ENCODE measurements at regions not wholly inside any gene's neighbourhood (a gene's known extent, or its start where the extent isn't known, plus 50 kb on each side); places are given as distances from the start of the nearest gene placed in this dataset.

- no peaks in the 10 kb centered on the region for H4K20me1 ChIP-seq (ENCODE audit: control insufficient read depth, extremely low read depth, insufficient read depth, low read length)
- no peaks in the 10 kb centered on the region for H3K79me2 ChIP-seq (ENCODE audit: control insufficient read depth, insufficient read depth, low read length)
- no peak overlapping the region for H3K9ac ChIP-seq (ENCODE audit: insufficient read depth, low read length)
- H3K27ac ChIP-seq (ENCODE audit: insufficient read depth, low read length), result no peak overlapping the region
- H3K4me2 ChIP-seq (ENCODE audit: extremely low read depth, insufficient read depth, low read length), result no peak overlapping the region
- TF ChIP-seq CTCF (conservative IDR thresholded peaks at IDR 0.05 in 1 of 2, IDR thresholded peaks at IDR 0.05 in 1 of 2; ENCODE audit: low read depth in 1 of 2, low read length in 2 of 2) (no peak), EZH2 (IDR thresholded peaks at IDR 0.05; ENCODE audit: low read length, missing control alignments) (no peak)
- H3K9me3 ChIP-seq (ENCODE audit: control insufficient read depth, insufficient read depth, low read depth, low read length), result no peaks in the 10 kb centered on the region
- no peak overlapping the region for H2AFZ ChIP-seq (ENCODE audit: low read length)
- H3K27me3 ChIP-seq (ENCODE audit: control insufficient read depth, insufficient read depth, low read length), result no peaks in the 10 kb centered on the region
- no peaks in the 10 kb centered on the region for H3K4me1 ChIP-seq (ENCODE audit: control insufficient read depth, extremely low read depth, insufficient read depth, low read length)
- no peak for DNase-seq (ENCODE audit: low read depth in 2 of 2)
- no peaks in the 10 kb centered on the region for H3K36me3 ChIP-seq (ENCODE audit: control insufficient read depth, insufficient read depth, low read length)
- H3K4me3 ChIP-seq (replicated peaks in 1 of 4; ENCODE audit: control extremely low read depth in 1 of 4, insufficient read depth in 1 of 4, low read depth in 3 of 4, low read length in 4 of 4), result no peak overlapping the region
Measured at GRCh38 chr16:55101026-55101425, 170.4 kb downstream of the IRX5 start.

- Histone ChIP-seq H3K4me1 (ENCODE audit: control insufficient read depth, extremely low read depth, insufficient read depth, low read length) (no peaks in the 10 kb centered on the region), H3K4me3 (replicated peaks in 1 of 4; ENCODE audit: control extremely low read depth in 1 of 4, insufficient read depth in 1 of 4, low read depth in 3 of 4, low read length in 4 of 4) (no peak overlapping the region), H3K9ac (ENCODE audit: insufficient read depth, low read length) (no peak overlapping the region), H2AFZ (ENCODE audit: low read length) (no peak overlapping the region), H4K20me1 (ENCODE audit: control insufficient read depth, extremely low read depth, insufficient read depth, low read length) (no peaks in the 10 kb centered on the region), H3K27ac (ENCODE audit: insufficient read depth, low read length) (no peak overlapping the region), H3K4me2 (ENCODE audit: extremely low read depth, insufficient read depth, low read length) (no peak overlapping the region), H3K9me3 (ENCODE audit: control insufficient read depth, insufficient read depth, low read depth, low read length) (no peaks in the 10 kb centered on the region), H3K36me3 (ENCODE audit: control insufficient read depth, insufficient read depth, low read length) (no peaks in the 10 kb centered on the region), H3K27me3 (ENCODE audit: control insufficient read depth, insufficient read depth, low read length) (no peaks in the 10 kb centered on the region), H3K79me2 (ENCODE audit: control insufficient read depth, insufficient read depth, low read length) (no peaks in the 10 kb centered on the region)
- TF ChIP-seq EZH2 (IDR thresholded peaks at IDR 0.05; ENCODE audit: low read length, missing control alignments) (no peak), CTCF (conservative IDR thresholded peaks at IDR 0.05 in 1 of 2, IDR thresholded peaks at IDR 0.05 in 1 of 2; ENCODE audit: low read depth in 1 of 2, low read length in 2 of 2) (no peak)
- DNase-seq (ENCODE audit: low read depth in 2 of 2), result no peak
Measured at GRCh38 chr16:55102077-55102476, 171.4 kb downstream of the IRX5 start.

- Histone ChIP-seq H3K27me3 (ENCODE audit: control insufficient read depth, insufficient read depth, low read length) (no peaks in the 10 kb centered on the region), H3K4me1 (ENCODE audit: control insufficient read depth, extremely low read depth, insufficient read depth, low read length) (no peaks in the 10 kb centered on the region), H3K4me2 (ENCODE audit: extremely low read depth, insufficient read depth, low read length) (no peak overlapping the region), H3K9me3 (ENCODE audit: control insufficient read depth, insufficient read depth, low read depth, low read length) (no peaks in the 10 kb centered on the region), H3K27ac (ENCODE audit: insufficient read depth, low read length) (no peak overlapping the region), H4K20me1 (ENCODE audit: control insufficient read depth, extremely low read depth, insufficient read depth, low read length) (no peaks in the 10 kb centered on the region), H3K36me3 (ENCODE audit: control insufficient read depth, insufficient read depth, low read length) (no peaks in the 10 kb centered on the region), H3K9ac (ENCODE audit: insufficient read depth, low read length) (no peak overlapping the region), H2AFZ (ENCODE audit: low read length) (no peak overlapping the region), H3K4me3 (replicated peaks in 1 of 4; ENCODE audit: control extremely low read depth in 1 of 4, insufficient read depth in 1 of 4, low read depth in 3 of 4, low read length in 4 of 4) (no peak overlapping the region), H3K79me2 (ENCODE audit: control insufficient read depth, insufficient read depth, low read length) (no peaks in the 10 kb centered on the region)
- no peak for DNase-seq (ENCODE audit: low read depth in 2 of 2)
- no peak for TF ChIP-seq EZH2 (IDR thresholded peaks at IDR 0.05; ENCODE audit: low read length, missing control alignments)
- no peak for TF ChIP-seq CTCF (conservative IDR thresholded peaks at IDR 0.05 in 1 of 2, IDR thresholded peaks at IDR 0.05 in 1 of 2; ENCODE audit: low read depth in 1 of 2, low read length in 2 of 2)
Measured at GRCh38 chr16:55102531-55102930, 171.9 kb downstream of the IRX5 start.

Measured in fibroblast of lung (primary cell).